GM10248 (cell line): ENCODE measurements at regions not wholly inside any gene's neighbourhood (a gene's known extent, or its start where the extent isn't known, plus 50 kb on each side); places are given as distances from the start of the nearest gene placed in this dataset.

ENCODE experiments used
- CTCF ChIA-PET: fragments of 300-600 bp; sonication (Branson Sonifier 250); formaldehyde crosslinking; extraction: SDS; loops from one replicate; lab custom pipeline; 2021; ENCODE audit warnings: antibody characterized with exemption; lab: Yijun Ruan, JAX
- POLR2A ChIA-PET: fragments of 350-650 bp; sonication (Branson Sonifier 250); formaldehyde crosslinking; extraction: SDS; loops from one replicate; lab custom pipeline; 2020; ENCODE audit warnings: antibody characterized with exemption; lab: Yijun Ruan, JAX
- DNase-seq: peaks from one replicate; pipeline ENCODE4 v3.0.0; 2012; ENCODE audit errors: extremely low spot score
- CTCF ChIP-seq: IDR thresholded peaks from 2 replicates; pipeline ENCODE4 v1.5.1; 2012; ENCODE audit warnings: mild to moderate bottlenecking, low read depth; ENCODE audit errors: extremely low read depth, missing control alignments, control extremely low read depth

DNA sequence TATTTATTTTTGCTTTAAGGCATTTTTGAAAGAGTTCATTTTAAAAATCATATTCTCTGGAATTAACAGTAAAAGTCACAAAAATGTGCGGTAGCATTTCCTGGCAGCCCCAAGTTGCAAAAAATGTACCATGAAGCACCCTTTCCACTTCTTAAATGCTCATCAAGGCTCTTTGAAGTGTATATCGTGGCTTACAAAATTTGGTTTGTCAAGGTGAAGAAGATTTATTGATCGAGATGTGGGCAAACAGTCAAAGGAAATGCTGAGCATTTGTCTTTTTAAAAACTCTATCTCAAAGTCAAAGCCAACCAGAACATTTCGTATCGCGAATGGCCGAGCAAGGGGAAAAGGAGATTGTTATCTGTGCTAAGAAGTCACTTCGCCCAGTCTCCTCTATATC lies 277.5 kb upstream of the KAZN start:
- TF ChIP-seq CTCF: no peak
- POLR2A ChIA-PET: no interaction called here

DNA sequence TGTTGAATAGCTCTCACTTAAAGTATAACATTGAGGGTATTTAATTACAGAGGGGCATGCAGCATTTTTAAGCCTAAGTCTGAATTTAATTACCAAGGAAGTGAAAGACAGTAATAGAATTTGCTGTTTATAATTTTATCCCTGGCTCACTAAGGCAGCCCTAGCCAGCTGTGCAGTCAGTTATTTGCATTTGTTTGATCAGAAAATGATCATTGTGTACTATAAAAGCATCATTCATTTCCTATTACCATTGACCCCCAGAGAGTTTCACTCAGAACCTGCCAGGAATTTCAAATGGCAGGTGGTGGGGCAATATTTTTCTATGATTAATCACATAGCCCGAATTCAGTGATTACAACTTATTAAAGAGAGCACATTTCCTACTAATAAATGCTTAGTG lies 277.1 kb upstream of the KAZN start:
- CTCF ChIA-PET: no interaction called here
- no peak for DNase-seq
- POLR2A ChIA-PET: no interaction called here
- TF ChIP-seq CTCF: no peak

More for the DNA sequence above, 277.5 kb upstream of the KAZN start:
- CTCF ChIA-PET: no interaction called here
- DNase-seq: no peak

- DNase-seq: no peak
- TF ChIP-seq CTCF: no peak
- POLR2A ChIA-PET: no interaction called here
- CTCF ChIA-PET: no interaction called here
Observed at GRCh38 chr1:14323568-14324247, 274.8 kb upstream of the KAZN start.

GRCh38 chr1:14324248-14324630 lies 274.2 kb upstream of the KAZN start:
- no peak for TF ChIP-seq CTCF
- POLR2A ChIA-PET: no interaction called here
- no peak for DNase-seq
- CTCF ChIA-PET: no interaction called here

GRCh38 chr1:14326857-14327256 lies 271.6 kb upstream of the KAZN start:
- ChIA-PET POLR2A (no interaction called here), CTCF (interaction anchor here (1.8 kb wide), 1 partner anchor 24 kb away, joined by 4 read pairs; no protein-coding TSS in a partner anchor)
- no peak for DNase-seq
- TF ChIP-seq CTCF: no peak

- TF ChIP-seq CTCF: no peak
- DNase-seq: no peak
- CTCF ChIA-PET: no interaction called here
- POLR2A ChIA-PET: no interaction called here
Observed at GRCh38 chr1:14328685-14329084, 269.8 kb upstream of the KAZN start.

GRCh38 chr1:14332158-14332557 lies 266.3 kb upstream of the KAZN start:
- CTCF ChIA-PET: no interaction called here
- no peak for DNase-seq
- TF ChIP-seq CTCF: no peak
- POLR2A ChIA-PET: no interaction called here
